SJSA1 (cell line): ENCODE measurements at regions not wholly inside any gene's neighbourhood (a gene's known extent, or its start where the extent isn't known, plus 50 kb on each side); places are given as distances from the start of the nearest gene placed in this dataset.

Source experiments
- DNase-seq, 2 experiments: peaks; one replicate each; pipeline ENCODE4 v3.0.0-alpha.2; 2015 to 2020; ENCODE audit warnings: low spot score in 2 of 2, low read depth in 1 of 2
- H3K27ac ChIP-seq: fragments of 250-450 bp; sonication (Bioruptor Pico); 2 replicates; pipeline ENCODE4 v1.5.1; 2020; ENCODE audit warnings: mild to moderate bottlenecking, moderate library complexity
- H3K27me3 ChIP-seq: fragments of 250-450 bp; sonication (Bioruptor Pico); replicated peaks from 2 replicates; pipeline ENCODE4 v1.5.1; 2020; ENCODE audit warnings: mild to moderate bottlenecking, moderate library complexity
- H3K36me3 ChIP-seq: fragments of 250-450 bp; sonication (Bioruptor Pico); 2 replicates; pipeline ENCODE4 v1.5.1; 2020; ENCODE audit warnings: mild to moderate bottlenecking
- H3K4me1 ChIP-seq: fragments of 250-450 bp; sonication (Bioruptor Pico); replicated peaks from 2 replicates; pipeline ENCODE4 v1.6.1; 2021; ENCODE audit warnings: mild to moderate bottlenecking
- H3K4me3 ChIP-seq: fragments of 250-450 bp; sonication (Bioruptor Pico); 2 replicates; pipeline ENCODE4 v1.5.1; 2020; ENCODE audit warnings: mild to moderate bottlenecking
- H3K9me3 ChIP-seq: fragments of 250-450 bp; sonication (Bioruptor Pico); replicated peaks from 2 replicates; pipeline ENCODE4 v1.5.1; 2020; ENCODE audit warnings: mild to moderate bottlenecking

GRCh38 chr2:234309431-234309830 lies 187.4 kb downstream of the ARL4C start:
- no peak for DNase-seq
- no peaks in the 10 kb centered on the region for H3K27me3 ChIP-seq
- H3K4me1 ChIP-seq = peaks cover 44% of the 10 kb centered on the region
- H3K9me3 ChIP-seq = 0 out of 2 replicates have a peak, but pooled peaks cover 4% of the 10 kb centered on the region
- H3K27ac ChIP-seq = peak overlapping the region; percentile 90
- no peak overlapping the region for H3K4me3 ChIP-seq
- H3K36me3 ChIP-seq = no peaks in the 10 kb centered on the region

GRCh38 chr2:234308813-234309195 lies 188.1 kb downstream of the ARL4C start:
- DNase-seq = peak; percentile 68 to 79
- Histone ChIP-seq H3K4me1 (peaks cover 50% of the 10 kb centered on the region), H3K27me3 (no peaks in the 10 kb centered on the region), H3K4me3 (no peak overlapping the region), H3K9me3 (0 out of 2 replicates have a peak, but pooled peaks cover 4% of the 10 kb centered on the region), H3K27ac (peak overlapping the region; percentile 90), H3K36me3 (no peaks in the 10 kb centered on the region)

GRCh38 chr2:234308073-234308812 lies 188.6 kb downstream of the ARL4C start:
- Histone ChIP-seq H3K36me3 (no peaks in the 10 kb centered on the region), H3K4me1 (peaks cover 52% of the 10 kb centered on the region), H3K27me3 (no peaks in the 10 kb centered on the region), H3K4me3 (no peak overlapping the region), H3K27ac (peak overlapping the region; percentile 90), H3K9me3 (0 out of 2 replicates have a peak, but pooled peaks cover 4% of the 10 kb centered on the region)
- DNase-seq = peak; percentile 79 to 82

- Histone ChIP-seq H3K36me3 (no peaks in the 10 kb centered on the region), H3K27ac (peak overlapping the region; percentile 90), H3K9me3 (0 out of 2 replicates have a peak, but pooled peaks cover 4% of the 10 kb centered on the region), H3K4me3 (no peak overlapping the region), H3K4me1 (peaks cover 60% of the 10 kb centered on the region), H3K27me3 (no peaks in the 10 kb centered on the region)
- DNase-seq = peak in 1 of 2 experiments; percentile 20
These were observed 189.4 kb downstream of the ARL4C start for GRCh38 chr2:234307322-234307961.

- Histone ChIP-seq H3K27me3 (no peaks in the 10 kb centered on the region), H3K36me3 (no peaks in the 10 kb centered on the region), H3K4me3 (no peak overlapping the region), H3K4me1 (peaks cover 69% of the 10 kb centered on the region), H3K9me3 (0 out of 2 replicates have a peak, but pooled peaks cover 4% of the 10 kb centered on the region), H3K27ac (peak overlapping the region; percentile 46)
- DNase-seq = peak in 1 of 2 experiments; percentile 24
These were observed 190.3 kb downstream of the ARL4C start for GRCh38 chr2:234306426-234307173.

- DNase-seq = peak; percentile 8 to 24
These were observed 191.0 kb downstream of the ARL4C start for GRCh38 chr2:234305846-234306245.

GRCh38 chr2:234304950-234305349 lies 191.9 kb downstream of the ARL4C start:
- Histone ChIP-seq H3K4me1 (peaks cover 78% of the 10 kb centered on the region), H3K4me3 (no peak overlapping the region), H3K36me3 (no peaks in the 10 kb centered on the region), H3K27ac (peak overlapping the region; percentile 46), H3K27me3 (no peaks in the 10 kb centered on the region), H3K9me3 (0 out of 2 replicates have a peak, but pooled peaks cover 4% of the 10 kb centered on the region)
- DNase-seq = peak; percentile 92 to 94

More at GRCh38 chr2:234305846-234306245, 191.0 kb downstream of the ARL4C start:
- no peaks in the 10 kb centered on the region for H3K27me3 ChIP-seq
- H3K4me1 ChIP-seq = peaks cover 76% of the 10 kb centered on the region
- H3K9me3 ChIP-seq = 0 out of 2 replicates have a peak, but pooled peaks cover 4% of the 10 kb centered on the region
- H3K36me3 ChIP-seq = no peaks in the 10 kb centered on the region
- H3K4me3 ChIP-seq = no peak overlapping the region
- H3K27ac ChIP-seq = peak overlapping the region; percentile 46

GRCh38 chr2:234302664-234302991 lies 194.3 kb downstream of the ARL4C start:
- H3K9me3 ChIP-seq = 0 out of 2 replicates have a peak, but pooled peaks cover 4% of the 10 kb centered on the region
- no peak for DNase-seq

GRCh38 chr2:234300932-234301823 lies 195.7 kb downstream of the ARL4C start:
- H3K27ac ChIP-seq = peak overlapping the region; percentile 8; the same call in 1 of the 2 replicates
- H3K4me1 ChIP-seq = peaks cover 48% of the 10 kb centered on the region
- H3K9me3 ChIP-seq = no peaks in the 10 kb centered on the region
- no peaks in the 10 kb centered on the region for H3K36me3 ChIP-seq
- DNase-seq = peak in 1 of 2 experiments; percentile 6
- no peaks in the 10 kb centered on the region for H3K27me3 ChIP-seq
- no peak overlapping the region; the same call in 1 of the 2 replicates for H3K4me3 ChIP-seq

More at GRCh38 chr2:234302664-234302991, 194.3 kb downstream of the ARL4C start:
- Histone ChIP-seq H3K36me3 (no peaks in the 10 kb centered on the region), H3K4me3 (no peak overlapping the region), H3K27ac (peak overlapping the region; percentile 10; the same call in 1 of the 2 replicates), H3K4me1 (peaks cover 59% of the 10 kb centered on the region), H3K27me3 (no peaks in the 10 kb centered on the region)

- no peak overlapping the region for H3K4me3 ChIP-seq
- no peaks in the 10 kb centered on the region for H3K36me3 ChIP-seq
- peak in 1 of 2 experiments; percentile 17 for DNase-seq
- no peaks in the 10 kb centered on the region for H3K9me3 ChIP-seq
- H3K27me3 ChIP-seq = no peaks in the 10 kb centered on the region
- no peak overlapping the region for H3K27ac ChIP-seq
- peaks cover 41% of the 10 kb centered on the region for H3K4me1 ChIP-seq
These were observed 196.4 kb downstream of the ARL4C start for GRCh38 chr2:234300391-234300925.

- Histone ChIP-seq H3K4me3 (no peak overlapping the region), H3K9me3 (no peaks in the 10 kb centered on the region), H3K27me3 (no peaks in the 10 kb centered on the region), H3K27ac (no peak overlapping the region), H3K4me1 (peaks cover 29% of the 10 kb centered on the region), H3K36me3 (no peaks in the 10 kb centered on the region)
- DNase-seq = no peak
These were observed 198.0 kb downstream of the ARL4C start for GRCh38 chr2:234298918-234299317.

GRCh38 chr2:234296991-234297390 lies 199.9 kb downstream of the ARL4C start:
- H3K36me3 ChIP-seq = no peaks in the 10 kb centered on the region
- H3K9me3 ChIP-seq = no peaks in the 10 kb centered on the region
- no peaks in the 10 kb centered on the region for H3K27me3 ChIP-seq
- no peak for DNase-seq
- no peak overlapping the region for H3K4me3 ChIP-seq
- H3K27ac ChIP-seq = no peak overlapping the region
- peaks cover 21% of the 10 kb centered on the region for H3K4me1 ChIP-seq
